Superior temporal gyrus (tissue), 1 donor: ENCODE measurements at regions not wholly inside any gene's neighbourhood (a gene's known extent, or its start where the extent isn't known, plus 50 kb on each side); places are given as distances from the start of the nearest gene placed in this dataset.

Experiments
- DNase-seq: peaks from one replicate; pipeline ENCODE4 v3.0.0-alpha.2; 2016; ENCODE audit errors: extremely low spot score

GRCh38 chr11:29959488-29959887, 57.3 kb downstream of the KCNA4 start:
- no peak for DNase-seq

GRCh38 chr11:29957431-29957830, 59.4 kb downstream of the KCNA4 start:
- no peak for DNase-seq

GRCh38 chr11:29956076-29956556, 60.7 kb downstream of the KCNA4 start:
- DNase-seq: no peak

GRCh38 chr11:29943347-29943746, 73.5 kb downstream of the KCNA4 start:
- DNase-seq: no peak

GRCh38 chr11:29937526-29937925, 79.3 kb downstream of the KCNA4 start:
- no peak for DNase-seq

GRCh38 chr11:29934115-29934638, 82.7 kb downstream of the KCNA4 start:
- no peak for DNase-seq

GRCh38 chr11:29916040-29916439, 100.8 kb downstream of the KCNA4 start:
- no peak for DNase-seq

- no peak for DNase-seq
These were observed 102.5 kb downstream of the KCNA4 start for GRCh38 chr11:29914203-29914930.

GRCh38 chr11:29913352-29913751, 103.5 kb downstream of the KCNA4 start:
- DNase-seq: no peak

GRCh38 chr11:29900382-29900781, 116.4 kb downstream of the KCNA4 start:
- DNase-seq: no peak

GRCh38 chr11:29879560-29879959, 137.3 kb downstream of the KCNA4 start:
- DNase-seq: no peak

GRCh38 chr11:29876192-29876591, 140.6 kb downstream of the KCNA4 start:
- DNase-seq: no peak

- no peak for DNase-seq
These were observed 169.6 kb downstream of the KCNA4 start for GRCh38 chr11:29847219-29847618.

- DNase-seq: no peak
These were observed 172.0 kb downstream of the KCNA4 start for GRCh38 chr11:29844701-29845379.

GRCh38 chr11:29844031-29844430, 172.8 kb downstream of the KCNA4 start:
- no peak for DNase-seq

GRCh38 chr11:29842061-29842460, 174.8 kb downstream of the KCNA4 start:
- DNase-seq: no peak

- no peak for DNase-seq
These were observed 190.0 kb downstream of the KCNA4 start for GRCh38 chr11:29826878-29827277.

GRCh38 chr11:29816359-29816758, 200.5 kb downstream of the KCNA4 start:
- no peak for DNase-seq

- DNase-seq: no peak
These were observed 207.7 kb downstream of the KCNA4 start for GRCh38 chr11:29809121-29809520.

- DNase-seq: no peak
These were observed 214.3 kb downstream of the KCNA4 start for GRCh38 chr11:29802522-29802921.

GRCh38 chr11:29801561-29801960, 215.3 kb downstream of the KCNA4 start:
- no peak for DNase-seq

- no peak for DNase-seq
These were observed 230.7 kb downstream of the KCNA4 start for GRCh38 chr11:29786092-29786491.

- DNase-seq: no peak
These were observed 233.3 kb downstream of the KCNA4 start for GRCh38 chr11:29783506-29783905.
